Hepatic stellate cell (primary cell): ENCODE measurements at regions not wholly inside any gene's neighbourhood (a gene's known extent, or its start where the extent isn't known, plus 50 kb on each side); places are given as distances from the start of the nearest gene placed in this dataset.

ENCODE experiments used
- DNase-seq: peaks from one replicate; pipeline ENCODE4 v3.0.0; 2011; ENCODE audit warnings: low spot score

- DNase-seq: no peak
These were observed 1527.3 kb downstream of the TECRL start for GRCh38 chr4:62881901-62882300.

DNA sequence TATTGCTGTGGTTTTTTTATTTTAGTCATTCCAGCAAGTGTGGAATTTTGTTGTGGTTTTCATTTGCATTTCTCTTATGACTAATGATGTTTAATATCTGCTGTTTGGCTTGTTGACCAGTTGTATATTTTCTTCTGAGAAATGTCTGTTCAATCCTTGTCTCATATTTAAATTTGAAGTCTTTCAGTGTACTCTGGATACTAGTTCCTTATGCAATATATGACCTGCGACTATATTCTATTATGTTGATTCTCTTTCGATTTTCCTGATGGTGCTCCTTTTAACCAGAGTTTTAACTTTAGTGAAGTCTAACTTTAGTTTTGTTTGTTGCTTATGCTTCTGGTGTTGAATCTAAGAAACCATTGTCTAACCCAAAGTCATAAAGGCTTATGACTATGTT lies 1528.0 kb downstream of the TECRL start:
- no peak for DNase-seq

DNA sequence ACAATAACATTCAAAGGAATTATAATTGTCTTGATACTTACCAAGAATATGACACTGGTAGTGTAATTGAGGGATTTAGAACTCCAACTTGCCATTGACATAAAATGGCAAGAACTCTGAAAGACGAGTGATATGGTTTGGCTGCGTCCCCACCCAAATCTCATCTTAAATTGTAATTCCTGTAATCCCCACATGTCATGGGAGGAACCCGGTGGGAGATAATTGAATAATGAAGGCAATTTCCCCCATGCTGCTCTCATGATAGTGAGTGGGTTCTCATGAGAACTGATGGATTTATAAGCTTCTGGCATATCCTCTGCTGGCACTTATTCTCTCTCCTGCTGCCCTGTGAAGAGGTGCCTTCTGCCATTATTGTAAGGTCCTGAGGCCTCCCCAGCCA lies 1536.4 kb downstream of the TECRL start:
- no peak for DNase-seq

DNA sequence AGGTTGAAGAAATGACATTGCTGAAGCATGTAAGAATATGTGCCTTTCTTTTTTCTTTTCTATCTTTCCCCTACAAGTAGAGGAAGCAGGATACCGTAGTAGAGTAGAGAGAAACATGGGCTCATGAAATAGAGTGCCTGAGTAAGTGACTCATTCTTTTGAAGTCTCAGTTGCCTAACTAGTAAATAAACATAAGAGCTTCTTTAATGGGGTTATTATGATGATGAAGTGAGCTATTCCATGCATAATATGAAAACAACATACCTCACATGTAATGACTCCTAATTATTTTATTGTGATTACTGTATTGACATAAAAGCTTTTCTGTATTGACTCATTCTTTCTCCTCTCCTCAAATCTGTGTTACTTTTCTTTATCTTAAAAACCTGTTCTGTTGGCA lies 1538.2 kb downstream of the TECRL start:
- DNase-seq: no peak

GRCh38 chr4:62870451-62870850 lies 1538.8 kb downstream of the TECRL start:
- DNase-seq: no peak

GRCh38 chr4:62865261-62865660 lies 1544.0 kb downstream of the TECRL start:
- no peak for DNase-seq

DNA sequence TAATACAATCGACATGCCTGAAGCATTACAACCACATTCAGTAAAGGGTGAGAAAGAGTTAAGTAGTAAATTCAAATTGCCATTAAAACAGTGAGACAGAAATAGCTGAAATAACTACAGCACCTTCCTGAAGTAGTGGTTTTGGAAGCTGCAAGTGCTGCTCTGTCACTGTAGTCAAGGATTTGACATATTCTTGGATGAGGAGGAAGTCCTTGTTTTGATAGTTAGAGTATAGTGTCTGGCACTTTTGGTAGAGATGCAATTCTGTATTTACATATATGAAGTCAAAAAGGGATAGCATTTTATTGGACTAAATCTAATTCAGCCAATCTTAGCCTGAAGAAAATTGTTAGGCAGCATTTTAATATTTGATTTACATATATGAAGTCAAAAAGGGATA lies 1559.6 kb downstream of the TECRL start:
- DNase-seq: no peak

DNA sequence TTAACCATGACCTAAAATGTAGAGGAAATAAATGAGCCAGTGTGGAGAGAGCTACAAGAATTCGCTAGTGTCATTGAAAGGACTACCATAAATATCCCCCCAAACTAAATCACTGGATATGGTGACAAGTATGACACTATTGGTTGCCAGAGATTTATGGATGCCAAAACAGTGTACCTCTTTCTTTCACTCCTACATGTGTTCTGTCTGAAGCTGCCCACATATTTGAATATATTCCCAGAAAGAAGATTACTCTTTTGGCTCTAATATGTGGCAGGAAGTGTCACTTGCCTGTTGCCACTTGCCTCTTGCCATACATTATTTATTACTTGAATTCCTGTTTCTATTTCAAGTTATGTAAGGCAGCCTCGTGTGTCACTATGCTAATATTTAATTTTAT lies 1573.6 kb downstream of the TECRL start:
- no peak for DNase-seq

DNA sequence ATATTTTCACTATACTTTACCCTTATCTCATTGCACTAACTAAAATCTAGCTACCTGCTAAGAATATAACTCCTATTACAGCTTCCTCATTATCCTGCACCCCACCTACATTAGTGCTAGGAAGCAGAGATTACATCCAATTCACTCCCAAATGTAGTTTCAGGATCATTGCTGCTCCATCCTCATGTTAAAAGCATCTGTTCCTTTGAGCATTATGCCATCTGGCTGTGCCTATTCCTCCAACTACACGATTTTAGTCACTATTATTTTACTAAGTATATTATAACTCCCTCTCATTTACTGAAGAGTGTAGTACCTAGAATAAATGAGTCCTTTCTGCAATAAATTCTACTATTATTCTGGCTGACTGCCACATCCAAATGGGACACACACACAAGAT lies 1586.9 kb downstream of the TECRL start:
- DNase-seq: no peak

- no peak for DNase-seq
These were observed 1592.7 kb downstream of the TECRL start for GRCh38 chr4:62816566-62816965.

DNA sequence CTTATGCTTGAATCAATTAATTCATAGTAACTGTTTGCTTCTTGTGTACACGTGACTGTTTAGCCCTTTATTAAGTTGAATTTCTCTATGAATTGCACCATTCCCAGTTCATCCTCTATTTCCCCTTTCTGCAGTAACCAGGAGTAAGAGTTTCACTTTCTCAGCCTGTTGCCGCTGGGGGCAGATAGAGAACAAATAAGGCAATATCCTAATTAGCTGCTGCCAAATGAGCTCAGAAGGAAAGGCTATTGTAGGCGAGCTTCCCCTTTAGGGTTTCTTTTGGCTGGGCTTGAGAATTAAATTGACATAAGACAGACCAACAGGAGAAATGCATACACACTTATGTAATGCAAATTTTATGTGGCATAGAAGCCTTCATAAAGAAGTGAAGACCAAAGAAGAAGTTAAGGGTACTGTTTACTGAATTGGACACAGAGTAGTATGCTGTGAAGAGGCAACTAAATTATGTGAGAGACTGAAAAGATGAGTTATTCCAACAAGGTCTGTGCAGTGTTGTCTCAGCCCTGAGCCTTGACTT lies 1594.7 kb downstream of the TECRL start:
- DNase-seq: no peak

GRCh38 chr4:62806816-62807215 lies 1602.4 kb downstream of the TECRL start:
- DNase-seq: no peak

GRCh38 chr4:62804075-62804474 lies 1603.9 kb downstream of the ADGRL3 start:
- DNase-seq: no peak

DNA sequence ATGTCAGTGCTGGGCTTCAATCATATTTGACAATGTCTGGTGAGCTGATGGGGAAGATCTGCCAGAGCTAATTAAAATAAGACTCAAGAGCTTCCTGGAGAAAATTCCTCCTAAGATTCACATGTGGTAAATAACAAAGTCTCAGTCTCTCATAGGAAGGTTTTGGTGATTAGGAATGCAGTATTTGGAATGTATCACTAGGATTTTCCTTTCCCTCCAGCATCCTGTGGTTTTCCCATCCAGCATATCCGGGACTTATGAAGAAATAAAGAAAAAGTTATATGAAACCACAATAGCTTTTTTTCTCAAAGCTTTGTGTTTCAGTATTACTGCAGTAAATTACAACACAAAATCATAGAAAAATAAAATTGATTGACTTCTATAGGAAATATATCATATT lies 1597.1 kb downstream of the ADGRL3 start:
- DNase-seq: no peak

DNA sequence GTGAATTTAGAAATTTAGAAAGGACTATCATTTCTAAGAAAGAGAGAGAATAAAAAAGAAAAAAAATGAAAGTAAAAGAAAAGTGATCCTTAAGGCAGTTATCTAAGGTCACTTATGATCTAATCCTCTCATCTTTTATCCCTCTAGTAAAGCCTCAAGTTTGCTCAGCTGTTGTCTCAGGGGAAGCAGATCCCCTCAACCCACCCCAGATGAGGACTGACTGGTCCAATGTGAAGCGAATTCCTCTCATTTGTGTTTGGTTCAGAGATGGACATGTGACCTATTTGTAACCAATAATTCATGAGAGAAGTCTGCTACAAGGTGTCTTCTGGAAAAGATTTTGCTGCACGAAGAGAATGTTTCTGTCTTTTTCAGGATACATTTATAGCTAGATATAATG lies 1591.3 kb downstream of the ADGRL3 start:
- no peak for DNase-seq

DNA sequence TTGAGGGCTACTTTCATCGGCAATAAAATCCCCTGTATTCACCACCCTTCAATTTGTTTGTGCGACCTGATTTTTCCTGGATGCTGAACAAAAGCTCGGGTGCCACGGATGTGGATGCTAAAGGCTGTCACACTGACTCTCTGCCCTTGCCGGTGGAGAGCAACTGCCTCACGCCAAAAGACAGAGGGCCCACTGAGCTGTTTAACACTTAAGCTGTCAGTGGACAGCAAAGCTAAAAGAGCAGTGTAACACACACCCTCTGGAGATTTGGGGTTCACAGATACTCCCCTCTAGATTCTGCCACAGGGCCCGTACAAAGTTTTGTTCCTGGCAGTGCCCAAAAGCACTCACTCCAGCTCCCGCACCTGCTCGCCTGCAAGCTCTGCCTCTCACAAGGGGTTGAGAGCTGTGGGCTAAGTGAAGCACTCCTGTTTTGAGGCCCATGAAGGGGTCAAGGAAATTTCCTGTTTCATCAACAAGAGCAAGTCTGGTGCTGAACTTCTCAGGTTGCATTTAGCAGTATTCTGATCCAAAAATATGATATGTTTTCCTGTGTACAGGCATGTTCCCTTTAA lies 1571.9 kb downstream of the ADGRL3 start:
- no peak for DNase-seq

- DNase-seq: no peak
These were observed 1540.2 kb downstream of the ADGRL3 start for GRCh38 chr4:62740296-62740695.

DNA sequence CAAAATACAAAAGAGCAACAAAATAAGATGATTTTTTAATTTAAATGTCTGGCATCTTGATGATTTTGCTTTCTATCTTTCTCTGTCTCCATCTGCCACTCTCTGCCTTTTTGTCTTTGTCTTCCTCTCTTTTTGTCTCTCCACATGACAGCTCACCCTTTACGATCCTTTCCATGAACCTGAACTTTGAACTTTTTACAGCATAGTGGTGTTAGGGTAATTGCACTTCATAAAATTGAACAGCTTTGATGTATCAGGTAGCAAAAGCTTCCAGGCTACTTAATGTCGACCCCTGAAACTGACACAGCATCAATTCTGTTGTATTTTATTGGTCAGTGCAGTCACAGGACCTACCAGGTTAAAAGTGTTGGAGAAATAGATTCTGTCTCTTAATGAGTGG lies 1517.0 kb downstream of the ADGRL3 start:
- DNase-seq: no peak

DNA sequence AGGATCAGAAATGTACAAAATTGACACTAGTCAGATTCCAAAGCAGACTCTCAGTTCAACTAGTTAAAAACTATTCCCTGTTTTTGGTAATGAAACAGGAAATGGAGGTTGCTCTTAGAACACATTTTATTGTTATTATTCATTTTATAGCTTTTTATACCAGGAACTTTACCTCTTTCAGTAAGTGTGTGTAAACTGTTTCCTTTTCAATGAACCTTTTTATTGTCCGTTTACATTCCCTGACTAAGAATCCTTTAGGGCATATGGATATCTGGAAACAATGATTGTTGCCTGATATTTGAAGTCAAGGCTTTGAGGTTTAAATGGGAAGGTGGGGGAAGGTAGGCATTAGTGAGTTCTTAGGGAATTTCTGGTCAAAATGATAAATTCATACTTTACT lies 1511.4 kb downstream of the ADGRL3 start:
- DNase-seq: no peak

DNA sequence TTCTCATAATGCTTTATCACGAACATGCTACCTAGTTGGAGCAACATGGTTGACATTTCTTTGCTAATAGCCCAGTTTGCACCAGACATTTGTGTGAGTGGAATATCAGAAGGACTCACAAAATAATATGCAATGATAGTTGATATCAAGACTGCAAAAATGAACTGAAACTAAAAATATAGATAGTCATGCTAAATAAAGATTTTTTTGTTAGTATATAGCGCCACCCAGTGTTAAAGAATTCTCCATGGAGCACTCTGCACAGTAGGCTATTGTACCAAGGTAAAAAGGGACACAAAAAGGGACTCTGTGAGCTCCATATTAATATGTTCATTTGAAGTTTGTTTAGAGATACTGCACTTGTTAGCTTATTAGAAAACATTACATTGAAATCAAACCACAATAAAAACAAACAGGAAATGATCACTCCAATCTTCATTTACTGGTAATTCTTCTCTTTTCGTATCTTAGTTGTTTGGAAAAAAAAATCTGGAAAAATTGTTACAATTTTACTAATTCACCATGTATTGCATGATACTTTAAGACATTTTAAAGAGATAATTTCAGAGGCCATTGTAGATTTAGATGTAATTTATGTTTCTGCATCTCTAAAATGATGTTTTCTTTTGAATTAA lies 1509.6 kb downstream of the ADGRL3 start:
- DNase-seq: no peak

- DNase-seq: no peak
These were observed 1506.3 kb downstream of the ADGRL3 start for GRCh38 chr4:62706423-62706822.

GRCh38 chr4:62683799-62684566 lies 1483.9 kb downstream of the ADGRL3 start:
- DNase-seq: no peak

GRCh38 chr4:62676962-62677361 lies 1476.8 kb downstream of the ADGRL3 start:
- DNase-seq: no peak
